Caco-2 (cell line): ENCODE measurements at regions not wholly inside any gene's neighbourhood (a gene's known extent, or its start where the extent isn't known, plus 50 kb on each side); places are given as distances from the start of the nearest gene placed in this dataset.

ENCODE experiments used
- BruUV-seq: library from RNA; stranded (reverse); fragments of 400-500 nt; replicated peaks from 2 replicates; lab custom pipeline; 2021; lab: Mats Ljungman, UMichigan
- CTCF ChIA-PET: fragments of 300-600 bp; sonication (Branson Sonifier 250); formaldehyde crosslinking; loops from one replicate; lab custom pipeline; 2022; ENCODE audit warnings: antibody characterized with exemption; lab: Charles Lee
- POLR2A ChIA-PET: fragments of 300-600 bp; sonication (Branson Sonifier 250); formaldehyde crosslinking; loops from one replicate; lab custom pipeline; 2022; ENCODE audit warnings: antibody characterized with exemption; lab: Charles Lee
- DNase-seq, 2 experiments: peaks; one replicate each; pipeline versions ENCODE4 v3.0.0 to v3.0.0-alpha.2; 2020 to 2022
- H3K27me3 ChIP-seq: replicated peaks from 2 replicates; pipeline ENCODE4 v1.6.0; 2011; ENCODE audit warnings: low read length; ENCODE audit not compliant: control insufficient read depth, insufficient read depth
- H3K36me3 ChIP-seq: 2 replicates; pipeline ENCODE4 v1.5.1; 2011; ENCODE audit warnings: low read length; ENCODE audit not compliant: control insufficient read depth, insufficient read depth
- H3K4me1 ChIP-seq: fragments of 250-450 bp; sonication (Bioruptor Pico); 2 replicates; pipeline ENCODE4 v1.5.1; 2020; ENCODE audit warnings: mild to moderate bottlenecking
- H3K4me3 ChIP-seq: 2 replicates; pipeline ENCODE4 v1.5.1; 2011; ENCODE audit warnings: low read depth, mild to moderate bottlenecking, control low read depth, low read length
- H3K9me3 ChIP-seq: fragments of 250-450 bp; sonication (Bioruptor Pico); 2 replicates; pipeline ENCODE4 v1.5.1; 2020; ENCODE audit warnings: mild to moderate bottlenecking, moderate library complexity
- H3K27ac Mint-ChIP-seq: one replicate; pipeline ENCODE4 v1.8.0; 2022; ENCODE audit warnings: mixed read lengths; ENCODE audit not compliant: unreplicated experiment
- H3K27me3 Mint-ChIP-seq: one replicate; pipeline ENCODE4 v1.8.0; 2022; ENCODE audit warnings: mixed read lengths; ENCODE audit not compliant: insufficient read depth, unreplicated experiment
- H3K36me3 Mint-ChIP-seq: one replicate; pipeline ENCODE4 v1.8.0; 2022; ENCODE audit warnings: mild to moderate bottlenecking, mixed read lengths; ENCODE audit not compliant: insufficient read depth, unreplicated experiment
- H3K4me1 Mint-ChIP-seq: one replicate; pipeline ENCODE4 v1.8.0; 2022; ENCODE audit warnings: low read depth, mixed read lengths; ENCODE audit not compliant: unreplicated experiment
- H3K4me3 Mint-ChIP-seq: one replicate; pipeline ENCODE4 v1.8.0; 2022; ENCODE audit warnings: mild to moderate bottlenecking, moderate library complexity, mixed read lengths; ENCODE audit not compliant: unreplicated experiment
- H3K9me3 Mint-ChIP-seq: one replicate; pipeline ENCODE4 v1.8.0; 2022; ENCODE audit warnings: mixed read lengths; ENCODE audit not compliant: unreplicated experiment
- CTCF ChIP-seq, 2 experiments: fragments of 200-600 bp in 1 of 2; IDR thresholded peaks; 1 replicate in 1 of 2; 2 replicates in 1 of 2; pipeline versions ENCODE4 v1.5.1 to v1.8.0; 2011 to 2022; ENCODE audit warnings: antibody characterized with exemption in 1 of 2, control low read depth in 1 of 2, inconsistent platforms in 1 of 2, low read depth in 1 of 2, low read length in 1 of 2, mild to moderate bottlenecking in 1 of 2, moderate library complexity in 1 of 2; ENCODE audit not compliant: insufficient read depth in 1 of 2, severe bottlenecking in 1 of 2, unreplicated experiment in 1 of 2
- intact Hi-C: fragments of 100-400 bp; cut with micrococcal nuclease; formaldehyde crosslinking; loops from one replicate; pipeline ENCODE4 v1.10.0; 2022; ENCODE audit not compliant: unreplicated experiment

DNA sequence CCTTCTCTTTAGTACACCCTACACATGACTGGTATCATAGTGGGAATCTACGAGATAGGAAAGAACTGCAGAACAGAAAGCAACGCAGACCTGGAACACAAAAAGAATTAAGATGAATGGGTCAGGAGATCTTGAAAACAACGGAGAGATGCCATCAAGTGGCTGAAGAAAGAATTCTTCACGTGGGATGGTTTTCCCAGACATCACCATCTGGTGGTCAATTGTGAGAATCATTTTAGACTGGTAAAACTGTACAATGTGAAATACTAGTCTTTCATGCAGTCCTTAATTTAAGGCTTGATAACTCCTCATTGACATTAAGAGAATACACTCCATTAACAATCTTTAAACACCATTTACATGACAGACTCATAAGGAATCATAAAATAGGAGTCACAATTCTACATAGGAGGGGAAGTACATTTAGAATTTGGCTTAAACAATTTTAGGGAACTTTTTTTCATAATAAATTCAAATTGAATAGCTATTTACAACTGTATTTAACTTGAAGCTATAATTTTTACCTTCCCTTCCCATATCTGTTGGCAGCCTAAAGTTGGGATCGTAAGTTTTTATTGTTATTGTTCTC lies 128.4 kb upstream of the TRPM3 start:
- H3K27ac Mint-ChIP-seq, result no peak overlapping the region
- no peaks in the 10 kb centered on the region for H3K9me3 Mint-ChIP-seq
- no TSS peak for BruUV-seq
- peak; percentile 2 to 18 for DNase-seq
- no peaks in the 10 kb centered on the region for H3K4me1 Mint-ChIP-seq
- peak in 1 of 2 experiments; percentile 39 for TF ChIP-seq CTCF (IDR thresholded peaks at IDR 0.05; ENCODE audit: insufficient read depth in 1 of 2, low read depth in 1 of 2, low read length in 1 of 2, severe bottlenecking in 1 of 2, unreplicated experiment in 1 of 2)
- Histone ChIP-seq H3K27me3 (no peaks in the 10 kb centered on the region), H3K4me3 (no peak overlapping the region), H3K9me3 (no peaks in the 10 kb centered on the region), H3K4me1 (no peaks in the 10 kb centered on the region), H3K36me3 (no peaks in the 10 kb centered on the region)
- intact Hi-C loops, result loop anchor here (1.0 to 10.0 kb wide), 3 partner anchors 245 to 609 kb away; no protein-coding TSS in a partner anchor
- H3K27me3 Mint-ChIP-seq, result peaks cover 4% of the 10 kb centered on the region
- ChIA-PET CTCF (interaction anchor here (1.2 kb wide), 1 partner anchor 610 kb away, joined by 3 read pairs; no protein-coding TSS in a partner anchor), POLR2A (no interaction called here)
- no peak overlapping the region for H3K4me3 Mint-ChIP-seq
- H3K36me3 Mint-ChIP-seq, result no peaks in the 10 kb centered on the region

DNA sequence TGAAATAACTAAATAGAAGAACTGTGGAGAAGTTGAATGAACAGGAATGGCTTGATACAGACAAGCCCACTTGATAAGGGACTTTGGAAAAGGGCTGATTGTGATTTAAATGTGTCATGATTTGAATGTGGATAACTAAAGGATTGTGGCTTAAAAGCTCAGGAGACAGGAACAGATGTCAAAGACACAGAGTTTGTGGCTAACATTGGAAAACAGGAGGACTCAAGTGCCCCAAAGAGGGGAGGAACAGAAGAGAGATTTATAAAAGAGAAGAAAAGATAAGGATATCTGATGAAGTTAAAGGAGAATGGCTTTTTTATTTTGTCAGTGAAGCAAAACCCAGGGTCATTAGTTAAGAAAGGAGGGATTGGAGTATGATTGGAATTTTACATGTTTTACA lies 124.2 kb upstream of the TRPM3 start:
- no TSS peak for BruUV-seq
- H3K9me3 Mint-ChIP-seq, result no peaks in the 10 kb centered on the region
- Histone ChIP-seq H3K4me3 (no peak overlapping the region), H3K27me3 (no peaks in the 10 kb centered on the region), H3K36me3 (no peaks in the 10 kb centered on the region), H3K4me1 (no peaks in the 10 kb centered on the region), H3K9me3 (no peaks in the 10 kb centered on the region)
- H3K36me3 Mint-ChIP-seq, result no peaks in the 10 kb centered on the region
- POLR2A ChIA-PET, result no interaction called here
- peaks cover 2% of the 10 kb centered on the region for H3K27me3 Mint-ChIP-seq
- no peaks in the 10 kb centered on the region for H3K4me1 Mint-ChIP-seq
- intact Hi-C loops, result loop anchor here (10.0 kb wide), 1 partner anchor 241 kb away; no protein-coding TSS in a partner anchor
- H3K27ac Mint-ChIP-seq, result no peak overlapping the region
- CTCF ChIA-PET, result no interaction called here
- no peak for DNase-seq
- TF ChIP-seq CTCF (IDR thresholded peaks at IDR 0.05; ENCODE audit: insufficient read depth in 1 of 2, low read depth in 1 of 2, low read length in 1 of 2, severe bottlenecking in 1 of 2, unreplicated experiment in 1 of 2), result no peak
- no peak overlapping the region for H3K4me3 Mint-ChIP-seq

DNA sequence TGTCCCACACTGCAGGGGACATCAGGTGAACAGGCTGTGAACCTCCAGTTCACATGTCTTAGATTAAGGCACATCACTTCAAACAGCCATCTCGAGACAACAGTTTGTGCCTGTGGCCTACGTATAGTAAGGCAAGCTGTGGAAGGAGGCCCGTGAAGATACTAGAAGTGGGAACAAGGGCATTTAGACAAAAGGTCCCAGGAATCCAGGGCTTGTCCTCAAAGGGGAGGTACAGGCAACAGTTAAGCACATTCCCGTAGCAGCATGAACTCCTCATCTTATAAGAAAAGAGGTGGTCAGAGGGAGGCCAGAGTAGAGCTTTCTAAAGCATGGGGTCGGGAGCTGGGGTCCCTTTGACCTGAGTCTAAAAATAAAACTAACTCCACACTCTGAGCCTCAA lies 122.5 kb upstream of the TRPM3 start:
- no peak for TF ChIP-seq CTCF (IDR thresholded peaks at IDR 0.05; ENCODE audit: insufficient read depth in 1 of 2, low read depth in 1 of 2, low read length in 1 of 2, severe bottlenecking in 1 of 2, unreplicated experiment in 1 of 2)
- H3K4me1 Mint-ChIP-seq, result no peaks in the 10 kb centered on the region
- no peak overlapping the region for H3K4me3 Mint-ChIP-seq

More for the DNA sequence above, 122.5 kb upstream of the TRPM3 start:
- Mint-ChIP-seq H3K27ac (no peak overlapping the region), H3K36me3 (no peaks in the 10 kb centered on the region), H3K9me3 (no peaks in the 10 kb centered on the region), H3K27me3 (no peaks in the 10 kb centered on the region)
- H3K4me3 ChIP-seq, result no peak overlapping the region
- no peaks in the 10 kb centered on the region for H3K27me3 ChIP-seq
- no TSS peak for BruUV-seq
- no peaks in the 10 kb centered on the region for H3K9me3 ChIP-seq
- POLR2A ChIA-PET, result no interaction called here
- no peak for DNase-seq
- H3K36me3 ChIP-seq, result no peaks in the 10 kb centered on the region
- H3K4me1 ChIP-seq, result no peaks in the 10 kb centered on the region
- intact Hi-C loops, result loop anchor here (10.0 kb wide), 1 partner anchor 239 kb away; no protein-coding TSS in a partner anchor
- CTCF ChIA-PET, result no interaction called here
